ENCODE measurements at regions not wholly inside any gene's neighbourhood (a gene's known extent, or its start where the extent isn't known, plus 50 kb on each side); places are given as distances from the start of the nearest gene placed in this dataset.

- DNase-seq (ENCODE audit: extremely low read depth in 1 of 2, low read depth in 1 of 2), result no peak
These were observed 629.0 kb upstream of the CDH8 start for GRCh38 chr16:62665269-62665668.

GRCh38 chr16:62664566-62664965, 628.3 kb upstream of the CDH8 start:
- no peak for DNase-seq (ENCODE audit: extremely low read depth in 1 of 2, low read depth in 1 of 2)

GRCh38 chr16:62661435-62661834, 625.2 kb upstream of the CDH8 start:
- no peak for DNase-seq (ENCODE audit: extremely low read depth in 1 of 2, low read depth in 1 of 2)

- no peak for DNase-seq (ENCODE audit: extremely low read depth in 1 of 2, low read depth in 1 of 2)
These were observed 620.9 kb upstream of the CDH8 start for GRCh38 chr16:62657116-62657515.

GRCh38 chr16:62652441-62653120, 616.3 kb upstream of the CDH8 start:
- DNase-seq (ENCODE audit: extremely low read depth in 1 of 2, low read depth in 1 of 2), result no peak

- no peak for DNase-seq (ENCODE audit: extremely low read depth in 1 of 2, low read depth in 1 of 2)
These were observed 612.0 kb upstream of the CDH8 start for GRCh38 chr16:62648256-62648655.

GRCh38 chr16:62644030-62644812, 608.0 kb upstream of the CDH8 start:
- no peak for DNase-seq (ENCODE audit: extremely low read depth in 1 of 2, low read depth in 1 of 2)

GRCh38 chr16:62642677-62643076, 606.4 kb upstream of the CDH8 start:
- DNase-seq (ENCODE audit: extremely low read depth in 1 of 2, low read depth in 1 of 2), result no peak

GRCh38 chr16:62639890-62640289, 603.7 kb upstream of the CDH8 start:
- no peak for DNase-seq (ENCODE audit: extremely low read depth in 1 of 2, low read depth in 1 of 2)

GRCh38 chr16:62638964-62639870, 603.0 kb upstream of the CDH8 start:
- no peak for DNase-seq (ENCODE audit: extremely low read depth in 1 of 2, low read depth in 1 of 2)

- no peak for DNase-seq (ENCODE audit: extremely low read depth in 1 of 2, low read depth in 1 of 2)
These were observed 602.2 kb upstream of the CDH8 start for GRCh38 chr16:62638324-62638911.

- no peak for DNase-seq (ENCODE audit: extremely low read depth in 1 of 2, low read depth in 1 of 2)
These were observed 589.1 kb upstream of the CDH8 start for GRCh38 chr16:62625326-62625725.

- DNase-seq (ENCODE audit: extremely low read depth in 1 of 2, low read depth in 1 of 2), result no peak
These were observed 584.0 kb upstream of the CDH8 start for GRCh38 chr16:62620275-62620674.

GRCh38 chr16:62615526-62615925, 579.3 kb upstream of the CDH8 start:
- DNase-seq (ENCODE audit: extremely low read depth in 1 of 2, low read depth in 1 of 2), result no peak

GRCh38 chr16:62610291-62610690, 574.1 kb upstream of the CDH8 start:
- no peak for DNase-seq (ENCODE audit: extremely low read depth in 1 of 2, low read depth in 1 of 2)

- DNase-seq (ENCODE audit: extremely low read depth in 1 of 2, low read depth in 1 of 2), result no peak
These were observed 566.6 kb upstream of the CDH8 start for GRCh38 chr16:62602790-62603189.

GRCh38 chr16:62597875-62598274, 561.6 kb upstream of the CDH8 start:
- DNase-seq (ENCODE audit: extremely low read depth in 1 of 2, low read depth in 1 of 2), result no peak

- no peak for DNase-seq (ENCODE audit: extremely low read depth in 1 of 2, low read depth in 1 of 2)
These were observed 560.3 kb upstream of the CDH8 start for GRCh38 chr16:62596584-62596983.

- DNase-seq (ENCODE audit: extremely low read depth in 1 of 2, low read depth in 1 of 2), result no peak
These were observed 559.9 kb upstream of the CDH8 start for GRCh38 chr16:62596125-62596524.

GRCh38 chr16:62586128-62586862, 550.1 kb upstream of the CDH8 start:
- DNase-seq (ENCODE audit: extremely low read depth in 1 of 2, low read depth in 1 of 2), result no peak

All from stimulated activated CD8-positive, alpha-beta memory T cell treated with anti-CD3 and anti-CD28 coated beads, Interleukin-7, amount 100 ng/mL, for 48 hours (primary cell).